ENCODE measurements at regions not wholly inside any gene's neighbourhood (a gene's known extent, or its start where the extent isn't known, plus 50 kb on each side); places are given as distances from the start of the nearest gene placed in this dataset.

- no peak for DNase-seq
Measured at GRCh38 chr11:32265911-32266310, 169.4 kb downstream of the WT1 start.

- no peak for DNase-seq
Measured at GRCh38 chr11:32266601-32267000, 168.7 kb downstream of the WT1 start.

GRCh38 chr11:32267679-32268187, 167.6 kb downstream of the WT1 start:
- DNase-seq = no peak

- no peak for DNase-seq
Measured at GRCh38 chr11:32273931-32274330, 161.4 kb downstream of the WT1 start.

GRCh38 chr11:32279672-32280071, 155.7 kb downstream of the WT1 start:
- no peak for DNase-seq

GRCh38 chr11:32280339-32280738, 155.0 kb downstream of the WT1 start:
- no peak for DNase-seq

GRCh38 chr11:32288276-32288675, 147.1 kb downstream of the WT1 start:
- DNase-seq = no peak

- DNase-seq = no peak
Measured at GRCh38 chr11:32289701-32290100, 145.6 kb downstream of the WT1 start.

- no peak for DNase-seq
Measured at GRCh38 chr11:32290783-32291182, 144.6 kb downstream of the WT1 start.

- peak; percentile 31 for DNase-seq
Measured at GRCh38 chr11:32297611-32298011, 137.7 kb downstream of the WT1 start.

- DNase-seq = no peak
Measured at GRCh38 chr11:32302826-32303225, 132.5 kb downstream of the WT1 start.

GRCh38 chr11:32304521-32304920, 130.8 kb downstream of the WT1 start:
- no peak for DNase-seq

- no peak for DNase-seq
Measured at GRCh38 chr11:32305460-32305859, 129.9 kb downstream of the WT1 start.

GRCh38 chr11:32307471-32307870, 127.9 kb downstream of the WT1 start:
- no peak for DNase-seq

GRCh38 chr11:32307913-32308312, 127.4 kb downstream of the WT1 start:
- DNase-seq = no peak

- DNase-seq = no peak
Measured at GRCh38 chr11:32309530-32310213, 125.7 kb downstream of the WT1 start.

GRCh38 chr11:32310214-32310601, 125.1 kb downstream of the WT1 start:
- DNase-seq = no peak

GRCh38 chr11:32311346-32312065, 123.8 kb downstream of the WT1 start:
- no peak for DNase-seq

- DNase-seq = no peak
Measured at GRCh38 chr11:32312206-32312817, 123.0 kb downstream of the WT1 start.

- no peak for DNase-seq
Measured at GRCh38 chr11:32312865-32313403, 122.4 kb downstream of the WT1 start.

GRCh38 chr11:32313477-32313876, 121.9 kb downstream of the WT1 start:
- DNase-seq = no peak

GRCh38 chr11:32315121-32315520, 120.2 kb downstream of the WT1 start:
- DNase-seq = no peak

GRCh38 chr11:32316232-32316631, 119.1 kb downstream of the WT1 start:
- no peak for DNase-seq
